PC-3 (cell line): ENCODE measurements at regions not wholly inside any gene's neighbourhood (a gene's known extent, or its start where the extent isn't known, plus 50 kb on each side); places are given as distances from the start of the nearest gene placed in this dataset.

Experiments
- CTCF ChIP-seq: fragments of 300-600 bp; sonication (generic); conservative IDR thresholded peaks from 2 replicates; pipeline ENCODE4 v1.5.1; 2017; ENCODE audit warnings: antibody characterized with exemption, low read depth, mild to moderate bottlenecking, low read length
- EZH2 ChIP-seq: fragments of 300-600 bp; sonication (generic); IDR thresholded peaks from one replicate; pipeline ENCODE4 v1.6.1; 2017; ENCODE audit warnings: antibody characterized with exemption, mild to moderate bottlenecking, low read length; ENCODE audit not compliant: unreplicated experiment
- EZH2phosphoT487 ChIP-seq: fragments of 300-600 bp; sonication (generic); IDR thresholded peaks from 2 replicates; pipeline ENCODE4 v1.6.1; 2018; ENCODE audit warnings: mild to moderate bottlenecking, antibody characterized with exemption, low read length, borderline replicate concordance

- no peak for TF ChIP-seq CTCF
- no peak for TF ChIP-seq EZH2
- no peak for TF ChIP-seq EZH2phosphoT487
Observed at GRCh38 chr16:54875443-54875842, 55.2 kb upstream of the IRX5 start.
